ENCODE measurements at regions not wholly inside any gene's neighbourhood (a gene's known extent, or its start where the extent isn't known, plus 50 kb on each side); places are given as distances from the start of the nearest gene placed in this dataset.

- no peak for DNase-seq (ENCODE audit: low read depth, low spot score)
- Histone ChIP-seq H3K27me3 (ENCODE audit: control insufficient read depth, insufficient read depth, low read length) (no peaks in the 10 kb centered on the region), H3K27ac (ENCODE audit: low read length) (no peak overlapping the region), H3K4me1 (ENCODE audit: control insufficient read depth, insufficient read depth, low read length) (peaks cover 6% of the 10 kb centered on the region), H3K9me3 (ENCODE audit: control insufficient read depth, insufficient read depth, low read depth, low read length) (no peaks in the 10 kb centered on the region), H3K4me3 (ENCODE audit: low read depth in 2 of 2, low read length in 2 of 2) (no peak overlapping the region), H3K36me3 (ENCODE audit: control insufficient read depth, insufficient read depth, low read length) (no peaks in the 10 kb centered on the region)
- no peak for ATAC-seq
- intact Hi-C loops (cut with micrococcal nuclease; ENCODE audit: unreplicated experiment) (no loop called here), in situ Hi-C loops (cut with HindIII; ENCODE audit: low pct_unique_long_range_greater_than_20kb, low sequenced_read_pairs) (no loop called here)
- no TSS peak for BruUV-seq (replicated peaks)
- ChIA-PET POLR2A (no interaction called here), CTCF (no interaction called here)
- TF ChIP-seq REST (IDR thresholded peaks at IDR 0.05; ENCODE audit: insufficient read depth in 1 of 2, low read depth in 2 of 2, low read length in 1 of 2) (no peak), POLR2AphosphoS5 (IDR thresholded peaks at IDR 0.05; ENCODE audit: low read depth, low read length) (no peak), SIN3A (IDR thresholded peaks at IDR 0.05; ENCODE audit: borderline replicate concordance, insufficient read depth, low read depth, low read length) (no peak), TCF7L2 (IDR thresholded peaks at IDR 0.05; ENCODE audit: low read depth, low read length) (no peak)
- TF ChIP-seq, protein P1, sequence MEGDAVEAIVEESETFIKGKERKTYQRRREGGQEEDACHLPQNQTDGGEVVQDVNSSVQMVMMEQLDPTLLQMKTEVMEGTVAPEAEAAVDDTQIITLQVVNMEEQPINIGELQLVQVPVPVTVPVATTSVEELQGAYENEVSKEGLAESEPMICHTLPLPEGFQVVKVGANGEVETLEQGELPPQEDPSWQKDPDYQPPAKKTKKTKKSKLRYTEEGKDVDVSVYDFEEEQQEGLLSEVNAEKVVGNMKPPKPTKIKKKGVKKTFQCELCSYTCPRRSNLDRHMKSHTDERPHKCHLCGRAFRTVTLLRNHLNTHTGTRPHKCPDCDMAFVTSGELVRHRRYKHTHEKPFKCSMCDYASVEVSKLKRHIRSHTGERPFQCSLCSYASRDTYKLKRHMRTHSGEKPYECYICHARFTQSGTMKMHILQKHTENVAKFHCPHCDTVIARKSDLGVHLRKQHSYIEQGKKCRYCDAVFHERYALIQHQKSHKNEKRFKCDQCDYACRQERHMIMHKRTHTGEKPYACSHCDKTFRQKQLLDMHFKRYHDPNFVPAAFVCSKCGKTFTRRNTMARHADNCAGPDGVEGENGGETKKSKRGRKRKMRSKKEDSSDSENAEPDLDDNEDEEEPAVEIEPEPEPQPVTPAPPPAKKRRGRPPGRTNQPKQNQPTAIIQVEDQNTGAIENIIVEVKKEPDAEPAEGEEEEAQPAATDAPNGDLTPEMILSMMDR (IDR thresholded peaks at IDR 0.05), result no peak
Measured at GRCh38 chr6:15798533-15799255, 135.9 kb upstream of the DTNBP1 start.

DNA sequence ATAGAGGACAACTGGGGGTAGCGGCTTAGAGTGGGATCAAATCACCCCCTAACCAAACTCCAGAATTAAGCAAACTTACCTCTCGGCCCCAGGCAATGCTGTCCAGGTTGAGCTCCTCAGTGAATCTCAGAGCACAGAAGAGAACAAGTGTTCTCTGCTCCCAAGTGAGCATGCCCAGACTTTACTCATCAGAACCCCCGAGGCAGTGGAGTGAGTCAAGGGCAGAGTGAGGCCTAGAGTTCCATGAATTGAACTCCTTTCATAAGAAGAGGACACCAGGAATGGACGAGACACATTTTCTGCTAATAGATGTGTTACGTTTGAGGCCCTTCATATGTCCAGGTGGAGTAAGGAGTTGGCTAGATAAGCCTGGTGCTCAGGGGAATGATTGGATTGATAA lies 134.0 kb upstream of the DTNBP1 start:
- CTCF ChIA-PET, result no interaction called here

More for the DNA sequence above, 134.0 kb upstream of the DTNBP1 start:
- in situ Hi-C loops (cut with HindIII; ENCODE audit: low pct_unique_long_range_greater_than_20kb, low sequenced_read_pairs) (no loop called here), intact Hi-C loops (cut with micrococcal nuclease; ENCODE audit: unreplicated experiment) (no loop called here)
- H3K27ac ChIP-seq (ENCODE audit: low read length), result no peak overlapping the region
- no peaks in the 10 kb centered on the region for H3K27me3 ChIP-seq (ENCODE audit: control insufficient read depth, insufficient read depth, low read length)
- H3K4me1 ChIP-seq (ENCODE audit: control insufficient read depth, insufficient read depth, low read length), result peaks cover 15% of the 10 kb centered on the region
- no peak for DNase-seq (ENCODE audit: low read depth, low spot score)
- no peak for ATAC-seq
- no peaks in the 10 kb centered on the region for H3K36me3 ChIP-seq (ENCODE audit: control insufficient read depth, insufficient read depth, low read length)
- TF ChIP-seq TCF7L2 (IDR thresholded peaks at IDR 0.05; ENCODE audit: low read depth, low read length), result no peak
- TF ChIP-seq POLR2AphosphoS5 (IDR thresholded peaks at IDR 0.05; ENCODE audit: low read depth, low read length), result no peak
- TF ChIP-seq REST (IDR thresholded peaks at IDR 0.05; ENCODE audit: insufficient read depth in 1 of 2, low read depth in 2 of 2, low read length in 1 of 2), result no peak
- TF ChIP-seq, protein P1 (IDR thresholded peaks at IDR 0.05), result no peak
- TF ChIP-seq SIN3A (IDR thresholded peaks at IDR 0.05; ENCODE audit: borderline replicate concordance, insufficient read depth, low read depth, low read length), result no peak
- BruUV-seq (replicated peaks), result no TSS peak
- no peaks in the 10 kb centered on the region for H3K9me3 ChIP-seq (ENCODE audit: control insufficient read depth, insufficient read depth, low read depth, low read length)
- POLR2A ChIA-PET, result no interaction called here
- H3K4me3 ChIP-seq (ENCODE audit: low read depth in 2 of 2, low read length in 2 of 2), result no peak overlapping the region

Data from Panc1 (cell line).